Stimulated activated CD8-positive, alpha-beta memory T cell treated with anti-CD3 and anti-CD28 coated beads, Interleukin-4, amount 100 ng/mL, for 24 hours (primary cell): ENCODE measurements at regions not wholly inside any gene's neighbourhood (a gene's known extent, or its start where the extent isn't known, plus 50 kb on each side); places are given as distances from the start of the nearest gene placed in this dataset.
"Not testable (repeated sequence)": the region's sequence is repeated elsewhere in the genome, so short reads cannot be mapped to it uniquely, and the experiment has no call there.

Source experiments
- DNase-seq: peaks from one replicate; pipeline ENCODE4 v3.0.0-alpha.2; 2020; ENCODE audit warnings: low read depth

GRCh38 chr5:82493221-82493620 is 215.1 kb upstream of the RPS23 start:
- no peak for DNase-seq

GRCh38 chr5:82491397-82491796 is 213.2 kb upstream of the RPS23 start:
- no peak for DNase-seq

DNA sequence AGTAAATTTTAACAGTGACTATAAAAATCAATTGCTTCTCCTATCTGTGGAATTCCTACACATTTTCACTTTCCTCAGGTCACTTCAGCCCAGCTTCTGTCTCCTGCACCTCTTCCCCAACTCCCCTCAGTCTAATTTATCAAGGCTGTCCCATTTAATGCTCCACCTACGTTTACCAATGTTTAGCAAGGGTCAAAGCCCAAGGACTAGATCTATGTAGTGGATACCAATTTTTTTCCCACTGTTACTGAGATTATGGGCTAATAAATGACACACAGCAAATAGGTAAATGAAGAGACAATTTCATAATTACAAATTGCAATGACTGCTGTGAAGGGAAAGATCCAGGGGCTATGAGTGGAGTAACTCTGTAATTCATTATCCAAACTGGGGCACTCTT is 211.5 kb upstream of the RPS23 start:
- DNase-seq = no peak

DNA sequence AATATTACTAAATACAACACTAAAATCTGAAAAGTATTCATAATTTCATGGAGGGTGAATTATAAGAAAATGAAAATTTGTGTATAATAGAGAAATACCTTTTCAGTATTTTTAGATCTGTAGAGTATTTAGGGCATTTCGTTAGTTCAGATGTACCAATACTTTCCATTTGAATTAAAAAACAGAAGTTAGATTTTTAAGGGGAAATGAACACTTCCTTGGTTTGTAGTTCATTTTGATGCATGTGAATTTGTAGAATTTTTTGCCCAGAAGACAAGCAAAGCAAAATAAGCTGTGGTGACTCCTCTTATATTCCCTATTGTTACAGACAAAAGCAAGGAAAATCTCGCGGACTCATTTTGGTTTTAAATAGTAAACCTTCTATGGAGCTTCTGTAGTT is 209.0 kb upstream of the RPS23 start:
- DNase-seq = no peak

- no peak for DNase-seq
These were observed 202.2 kb upstream of the RPS23 start for GRCh38 chr5:82480331-82480730.

GRCh38 chr5:82476155-82476554 is 198.0 kb upstream of the RPS23 start:
- no peak for DNase-seq

- no peak for DNase-seq
These were observed 195.1 kb upstream of the RPS23 start for GRCh38 chr5:82473262-82473661.

GRCh38 chr5:82470185-82470994 is 192.2 kb upstream of the RPS23 start:
- no peak for DNase-seq

DNA sequence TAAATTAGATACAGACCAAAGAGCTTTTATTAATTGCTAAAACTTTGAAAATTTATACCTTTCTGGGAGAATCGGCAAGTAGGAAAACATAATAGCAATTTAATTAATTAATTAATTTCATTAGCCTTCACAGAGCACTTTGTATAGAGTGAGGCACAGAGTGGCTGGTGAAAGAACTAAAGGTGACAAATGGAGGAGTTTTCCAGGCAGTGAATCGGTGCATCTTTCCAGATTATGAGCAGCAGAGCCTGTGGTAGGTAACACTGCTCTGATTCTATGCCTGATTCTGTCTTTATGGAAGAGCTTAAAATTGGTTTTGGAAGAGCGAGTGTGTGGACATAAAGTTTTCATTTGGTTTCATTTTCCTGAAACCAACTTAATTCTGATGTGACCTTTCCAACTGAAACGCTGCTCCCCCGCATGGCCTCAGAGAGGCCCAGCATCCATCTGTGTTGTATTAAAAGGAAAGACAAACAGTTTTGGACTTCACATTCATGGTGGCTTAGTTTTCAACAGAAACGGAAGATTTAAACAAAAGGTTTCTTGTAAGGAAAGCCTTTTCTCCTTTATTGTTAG is 188.9 kb upstream of the RPS23 start:
- no peak for DNase-seq

DNA sequence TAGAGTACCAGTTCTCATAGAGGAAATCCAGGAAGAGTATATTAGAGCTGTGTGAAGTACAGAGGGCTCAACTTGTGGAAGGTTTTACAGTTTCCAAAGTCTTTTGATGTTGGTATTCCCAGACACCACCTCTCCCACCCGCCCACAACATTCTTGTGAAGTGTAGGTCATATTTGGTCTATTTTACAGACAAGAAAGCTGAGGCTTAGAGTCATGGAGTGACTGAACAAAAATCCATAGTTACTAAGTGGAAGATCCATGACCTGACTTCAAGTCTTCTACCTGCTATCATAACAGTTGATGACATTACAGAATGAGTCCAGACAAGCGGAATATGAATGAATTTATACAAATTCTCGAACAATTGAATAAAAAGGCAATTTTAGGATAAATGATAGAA is 187.1 kb upstream of the RPS23 start:
- DNase-seq = no peak

DNA sequence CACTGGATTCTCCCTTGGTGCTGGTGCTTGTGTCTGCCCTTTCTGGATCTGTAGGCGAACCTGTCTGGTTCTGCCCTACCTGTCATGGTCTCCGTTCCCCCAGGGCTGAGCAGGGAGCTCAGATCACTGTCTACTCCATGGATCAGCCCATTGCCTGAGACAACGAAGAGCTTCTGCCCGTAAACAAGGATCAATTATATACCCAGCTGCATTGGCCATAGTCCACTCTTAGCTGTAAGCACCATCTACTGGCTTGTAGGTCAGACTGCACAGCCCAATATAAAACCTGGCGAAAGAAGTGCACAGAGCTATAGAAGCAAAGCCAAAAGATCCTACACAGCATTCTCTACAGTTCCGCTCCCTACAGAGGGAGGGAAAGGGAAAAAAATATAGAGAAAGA is 181.5 kb upstream of the RPS23 start:
- no peak for DNase-seq

- DNase-seq = not testable (repeated sequence)
These were observed 177.2 kb upstream of the RPS23 start for GRCh38 chr5:82455317-82455716.

GRCh38 chr5:82448374-82448773 is 170.2 kb upstream of the RPS23 start:
- no peak for DNase-seq

- DNase-seq = no peak
These were observed 169.8 kb upstream of the RPS23 start for GRCh38 chr5:82447913-82448312.

DNA sequence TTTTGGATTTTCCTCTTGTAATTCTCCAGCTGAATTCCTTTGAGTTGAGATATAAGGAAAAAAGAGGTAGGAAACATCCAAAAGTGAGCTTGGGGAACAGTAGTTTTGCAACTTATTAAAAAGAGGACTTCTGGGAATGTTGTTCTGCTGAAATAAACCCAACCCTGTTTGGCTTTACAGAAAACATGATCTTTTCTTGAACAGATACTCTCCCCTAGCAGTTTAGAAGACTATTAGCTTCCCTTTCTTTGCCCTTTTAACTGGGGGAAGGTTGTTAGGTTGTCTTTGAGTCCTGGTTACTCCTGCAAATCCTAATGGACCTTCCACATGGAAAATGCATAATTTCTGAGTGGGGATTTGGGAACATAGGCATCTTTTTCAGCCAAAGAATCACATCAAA is 168.7 kb upstream of the RPS23 start:
- no peak for DNase-seq

DNA sequence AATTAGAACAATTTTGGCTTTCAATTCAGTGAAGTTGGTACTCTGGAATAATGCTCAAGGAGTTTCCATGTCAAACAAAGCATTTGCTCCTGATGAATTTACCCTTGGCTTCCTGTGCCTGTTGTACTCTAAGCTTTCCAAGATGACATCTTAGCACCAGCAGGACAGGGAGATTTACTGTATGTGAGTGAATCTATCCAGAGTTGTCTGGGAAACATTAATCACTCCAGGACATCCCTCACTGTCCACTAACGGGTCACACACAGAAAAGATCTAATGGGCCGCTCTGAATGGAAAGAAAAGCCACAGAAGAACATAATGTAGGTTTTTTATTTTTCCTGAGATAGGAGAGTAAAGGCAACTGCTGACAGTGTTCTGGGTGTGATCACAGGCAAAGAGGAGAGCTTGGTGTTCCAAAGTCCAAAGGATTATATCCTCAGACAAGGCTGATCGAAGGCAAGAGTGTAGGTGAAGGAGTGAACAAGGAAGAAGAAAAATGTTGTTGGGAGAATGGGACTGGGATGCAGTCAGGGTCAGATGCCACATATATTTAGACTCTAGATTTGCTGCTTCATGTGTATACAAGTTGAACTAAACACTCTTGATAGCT is 167.7 kb upstream of the RPS23 start:
- no peak for DNase-seq

DNA sequence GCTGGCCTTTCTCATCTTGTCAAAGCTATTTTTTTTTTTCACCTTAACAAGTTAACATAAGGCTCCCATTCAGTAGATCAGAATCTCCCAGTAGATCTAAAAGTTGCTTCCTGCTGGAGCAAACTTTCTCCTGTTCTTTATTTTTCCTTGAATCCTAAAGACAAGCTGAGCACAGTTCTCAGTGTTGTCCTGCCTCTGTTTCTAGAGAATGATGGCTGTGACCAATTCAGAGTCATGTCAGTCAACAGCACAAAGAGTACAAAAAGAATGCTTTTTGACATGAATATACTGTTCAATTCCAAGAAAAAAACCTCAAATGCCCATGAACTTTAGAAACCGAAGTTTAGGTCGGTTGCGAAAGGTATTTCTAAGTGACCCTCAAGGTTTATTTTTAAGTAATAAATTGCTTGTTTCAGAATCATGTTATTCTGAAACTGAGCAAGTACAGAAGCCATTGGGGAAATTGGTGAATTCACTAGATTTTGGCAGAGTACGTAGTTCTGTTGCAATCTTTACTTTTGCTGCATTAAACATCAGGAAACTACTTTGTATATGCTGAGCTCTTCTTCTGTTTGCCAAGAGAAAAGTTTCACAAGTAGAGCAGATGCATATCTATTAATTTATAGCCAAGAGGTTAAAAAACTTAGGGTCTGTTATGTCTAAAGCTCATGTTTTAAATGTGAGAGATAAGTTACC is 161.7 kb upstream of the RPS23 start:
- DNase-seq = no peak

- DNase-seq = not testable (repeated sequence)
These were observed 159.4 kb upstream of the RPS23 start for GRCh38 chr5:82437565-82437964.

GRCh38 chr5:82436291-82436690 is 158.1 kb upstream of the RPS23 start:
- DNase-seq = no peak

GRCh38 chr5:82434696-82435660 is 156.8 kb upstream of the RPS23 start:
- not testable (repeated sequence) for DNase-seq

DNA sequence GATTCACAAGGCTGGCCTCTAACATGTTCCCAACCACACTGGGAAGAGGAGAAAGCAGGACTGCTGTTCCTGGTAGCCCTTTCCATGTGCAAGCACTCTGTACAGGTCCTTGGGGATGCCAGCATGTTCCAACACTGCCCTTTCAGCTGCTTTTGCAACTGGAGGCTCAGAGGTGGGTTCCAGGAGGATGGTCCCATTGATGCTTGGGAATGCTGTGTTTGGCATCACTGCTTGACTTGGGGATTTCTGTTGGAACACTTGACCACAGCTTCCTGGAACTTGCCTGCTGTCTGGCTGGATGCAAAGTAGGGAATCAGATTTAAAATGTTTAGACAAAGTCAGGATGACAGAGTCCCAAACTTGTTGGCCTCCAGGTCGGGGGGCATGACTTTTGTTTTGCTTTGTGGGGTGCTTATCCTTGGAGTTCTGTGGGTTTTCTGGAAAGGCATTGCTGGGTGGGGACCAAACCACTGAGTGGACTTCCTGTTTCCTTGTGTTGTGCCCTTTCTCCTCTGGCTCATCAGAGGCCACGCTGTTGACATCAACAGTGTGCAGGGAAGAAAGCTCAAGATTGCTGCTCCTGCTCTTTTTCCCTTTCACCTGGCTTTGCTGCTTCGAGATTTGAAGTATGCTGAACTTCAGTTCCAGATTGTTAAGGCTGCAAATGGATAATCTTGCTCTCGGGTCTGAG is 148.5 kb upstream of the RPS23 start:
- no peak for DNase-seq
